Breast epithelium (tissue), 3 donors: ENCODE measurements at regions not wholly inside any gene's neighbourhood (a gene's known extent, or its start where the extent isn't known, plus 50 kb on each side); places are given as distances from the start of the nearest gene placed in this dataset.

Experiments used
- POLR2A ChIP-seq: fragments of 450-650 bp; IDR thresholded peaks from one replicate; pipeline ENCODE4 v1.6.1; 2016; ENCODE audit warnings: antibody characterized with exemption, mild to moderate bottlenecking, moderate library complexity
- POLR2AphosphoS5 ChIP-seq, 3 donors: sonication (generic); formaldehyde crosslinking; IDR thresholded peaks; one replicate each; pipeline ENCODE4 v1.6.1; 2017; ENCODE audit warnings: antibody characterized with exemption in 3 of 3
- TF ChIP-seq, protein P1 (sequence below), 3 donors: fragments of 450-650 bp; IDR thresholded peaks; one replicate each; pipeline ENCODE4 v1.5.1; 2016 to 2017; ENCODE audit warnings: antibody characterized with exemption in 3 of 3, mild to moderate bottlenecking in 3 of 3, moderate library complexity in 3 of 3

DNA sequence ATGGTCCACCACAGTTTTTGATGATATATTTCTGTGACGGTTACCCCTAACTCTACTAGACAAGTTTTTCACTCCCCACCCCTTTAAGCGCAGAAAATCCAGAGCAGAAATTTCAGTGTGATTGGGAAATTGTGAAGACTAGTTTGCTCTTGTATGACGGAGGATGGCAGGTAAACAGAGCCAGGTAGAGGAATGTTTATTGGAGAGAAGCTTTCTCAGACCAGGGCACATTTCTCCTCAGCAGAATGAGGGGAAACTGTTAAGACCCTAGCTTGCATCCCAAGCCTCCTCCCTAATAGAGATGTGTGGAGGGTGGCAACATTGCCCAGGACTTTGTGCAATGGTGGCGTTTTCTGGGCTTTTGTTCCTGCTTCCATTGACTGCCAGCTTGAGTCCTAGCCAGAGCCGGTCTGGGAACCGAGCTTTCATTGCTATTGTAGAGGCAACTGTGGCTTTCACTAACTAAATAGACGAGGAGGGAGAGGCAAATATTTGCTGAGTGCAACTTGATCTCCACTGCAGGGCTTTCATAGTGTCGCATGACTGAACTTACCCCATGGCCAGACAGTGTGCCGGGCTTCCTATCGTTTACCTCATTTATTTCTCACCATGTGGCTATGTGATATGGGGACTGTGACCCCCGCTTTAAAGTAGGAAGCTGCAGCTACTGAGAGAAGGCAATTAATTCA is 159.6 kb upstream of the MPHOSPH6 start:
- TF ChIP-seq, protein P1, sequence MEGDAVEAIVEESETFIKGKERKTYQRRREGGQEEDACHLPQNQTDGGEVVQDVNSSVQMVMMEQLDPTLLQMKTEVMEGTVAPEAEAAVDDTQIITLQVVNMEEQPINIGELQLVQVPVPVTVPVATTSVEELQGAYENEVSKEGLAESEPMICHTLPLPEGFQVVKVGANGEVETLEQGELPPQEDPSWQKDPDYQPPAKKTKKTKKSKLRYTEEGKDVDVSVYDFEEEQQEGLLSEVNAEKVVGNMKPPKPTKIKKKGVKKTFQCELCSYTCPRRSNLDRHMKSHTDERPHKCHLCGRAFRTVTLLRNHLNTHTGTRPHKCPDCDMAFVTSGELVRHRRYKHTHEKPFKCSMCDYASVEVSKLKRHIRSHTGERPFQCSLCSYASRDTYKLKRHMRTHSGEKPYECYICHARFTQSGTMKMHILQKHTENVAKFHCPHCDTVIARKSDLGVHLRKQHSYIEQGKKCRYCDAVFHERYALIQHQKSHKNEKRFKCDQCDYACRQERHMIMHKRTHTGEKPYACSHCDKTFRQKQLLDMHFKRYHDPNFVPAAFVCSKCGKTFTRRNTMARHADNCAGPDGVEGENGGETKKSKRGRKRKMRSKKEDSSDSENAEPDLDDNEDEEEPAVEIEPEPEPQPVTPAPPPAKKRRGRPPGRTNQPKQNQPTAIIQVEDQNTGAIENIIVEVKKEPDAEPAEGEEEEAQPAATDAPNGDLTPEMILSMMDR (IDR thresholded peaks at IDR 0.05) = no peak
- TF ChIP-seq POLR2AphosphoS5 (IDR thresholded peaks at IDR 0.05) (no peak), POLR2A (no peak)
